GM10847 (cell line): ENCODE measurements at regions not wholly inside any gene's neighbourhood (a gene's known extent, or its start where the extent isn't known, plus 50 kb on each side); places are given as distances from the start of the nearest gene placed in this dataset.

Experiments
- POLR2A ChIP-seq: IDR thresholded peaks from 2 replicates; pipeline ENCODE4 v1.6.1; 2011; ENCODE audit not compliant: insufficient read length; ENCODE audit errors: extremely low read depth

DNA sequence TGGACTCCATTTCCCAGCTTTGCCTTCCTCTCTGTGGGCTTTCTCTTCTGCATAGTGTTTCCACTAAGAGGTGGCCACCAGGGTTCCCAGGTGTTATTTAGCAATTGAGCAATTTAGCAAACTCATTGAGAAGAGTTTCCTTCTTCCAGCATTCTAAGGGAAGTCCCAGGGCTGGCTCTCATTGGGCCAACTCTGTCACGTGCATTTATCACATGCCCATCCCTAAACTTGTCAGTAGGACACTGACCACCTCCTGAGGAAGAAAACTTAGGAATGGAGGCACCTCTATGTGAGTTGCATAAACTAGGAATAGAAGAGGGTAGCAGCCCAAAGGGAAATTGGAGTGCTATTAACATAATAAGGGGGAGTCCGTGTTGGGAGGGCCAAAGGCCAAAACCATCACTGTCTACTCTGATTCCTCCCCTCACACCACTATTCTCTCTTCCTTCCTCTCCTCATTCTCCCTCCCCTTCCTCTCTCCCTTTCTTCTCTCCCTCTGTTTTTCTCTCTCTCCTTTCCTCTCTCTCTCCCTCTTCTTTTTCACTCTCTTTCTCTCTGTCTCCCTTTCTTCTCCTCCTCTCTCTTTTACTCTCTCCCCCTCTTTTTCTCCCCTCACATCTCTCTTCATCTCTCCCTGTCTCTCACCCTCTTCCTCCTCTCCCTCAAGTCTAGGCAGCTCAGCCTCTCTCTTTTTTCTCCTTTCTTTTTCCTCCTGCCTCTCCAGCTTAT, 213.4 kb downstream of the PALM2AKAP2 start:
- no peak for TF ChIP-seq POLR2A

- TF ChIP-seq POLR2A = no peak
Measured at GRCh38 chr9:109994141-109994540, 213.8 kb downstream of the C9orf152 start.

DNA sequence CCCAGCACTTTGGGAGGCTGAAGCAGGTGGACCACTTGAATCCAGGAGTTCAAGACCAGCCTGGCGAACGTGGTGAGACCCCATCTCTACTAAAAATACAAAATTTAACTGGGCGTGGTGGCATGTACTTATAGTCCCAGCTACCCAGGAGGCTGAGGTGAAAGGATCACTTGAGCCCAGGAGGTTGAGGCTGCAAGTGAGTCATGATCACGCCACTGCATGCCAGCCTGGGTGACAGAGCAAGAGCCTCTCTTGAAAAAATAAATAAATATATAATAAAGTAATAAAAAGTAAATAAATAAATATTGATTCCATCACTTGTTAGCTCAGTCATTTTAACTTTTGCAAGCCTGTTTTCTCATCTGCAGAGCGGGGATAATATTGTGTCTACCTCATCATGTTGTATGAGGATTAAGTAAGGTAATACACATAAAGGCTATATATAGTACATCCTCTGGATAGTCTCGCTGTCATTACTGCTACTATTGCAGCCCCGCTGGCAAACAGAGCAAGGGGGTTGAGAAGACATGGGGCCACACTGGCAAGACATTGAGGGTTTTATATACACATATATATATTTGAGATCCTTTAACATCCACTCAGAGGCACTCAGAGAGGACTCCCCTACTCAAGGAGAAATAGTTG, 210.9 kb downstream of the C9orf152 start:
- TF ChIP-seq POLR2A = no peak

GRCh38 chr9:109997682-109998081, 210.3 kb downstream of the C9orf152 start:
- TF ChIP-seq POLR2A = no peak

DNA sequence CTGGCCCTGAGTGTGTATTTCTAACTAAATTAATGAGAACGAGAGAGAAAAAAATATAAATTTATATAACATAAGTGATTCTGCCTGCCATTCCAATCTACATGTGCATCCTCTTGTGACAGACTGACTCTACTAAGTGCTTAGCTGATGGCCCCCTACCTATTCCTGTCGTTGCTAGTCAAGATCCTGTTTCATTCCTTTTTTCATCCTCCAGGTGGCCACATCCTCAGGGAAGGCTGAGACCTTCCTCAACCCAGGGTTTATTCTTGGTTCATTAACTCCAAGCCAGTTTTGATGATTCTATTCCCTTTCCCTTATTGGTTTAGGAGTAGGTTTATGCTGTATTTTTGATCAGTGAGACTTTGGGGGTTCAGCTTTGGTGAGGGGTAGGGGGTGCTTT, 201.3 kb downstream of the C9orf152 start:
- TF ChIP-seq POLR2A = no peak

DNA sequence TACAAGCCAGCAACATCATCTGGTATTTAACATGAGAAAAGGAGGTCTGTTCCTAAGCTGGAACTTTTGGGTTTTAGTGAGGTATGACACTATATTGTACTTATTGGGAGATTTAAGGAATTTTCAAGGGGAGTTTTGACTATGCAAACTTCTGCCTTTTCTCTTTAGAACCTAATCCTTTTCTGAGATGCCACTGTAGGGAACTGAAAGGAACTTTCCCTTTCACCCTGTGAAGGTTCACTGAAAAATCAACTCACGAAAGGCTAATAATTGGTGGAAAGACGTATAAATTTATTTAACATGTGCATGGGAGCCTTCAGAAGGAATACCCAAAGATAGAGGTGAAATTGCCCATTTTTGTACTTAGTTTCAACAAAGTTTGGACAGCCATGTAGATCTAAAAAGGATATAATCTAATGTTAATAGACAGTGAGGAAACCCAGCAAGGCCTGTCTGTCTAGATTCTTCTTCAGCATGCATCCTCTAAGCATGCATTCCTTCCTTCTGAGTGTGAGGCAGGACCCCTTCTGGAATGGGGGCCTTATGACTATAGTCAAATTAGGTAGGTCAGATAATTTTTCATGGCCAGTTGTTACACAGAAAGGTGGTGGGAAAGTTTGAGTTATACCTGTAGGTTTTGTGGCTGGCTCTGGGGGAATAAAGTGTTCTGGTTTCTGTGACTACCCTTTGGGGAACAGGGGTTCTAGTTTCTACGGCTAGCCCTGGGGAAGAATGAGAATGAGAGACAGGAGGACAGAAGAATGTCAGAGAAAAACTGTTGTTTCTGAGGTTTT, 200.3 kb downstream of the C9orf152 start:
- TF ChIP-seq POLR2A = no peak

DNA sequence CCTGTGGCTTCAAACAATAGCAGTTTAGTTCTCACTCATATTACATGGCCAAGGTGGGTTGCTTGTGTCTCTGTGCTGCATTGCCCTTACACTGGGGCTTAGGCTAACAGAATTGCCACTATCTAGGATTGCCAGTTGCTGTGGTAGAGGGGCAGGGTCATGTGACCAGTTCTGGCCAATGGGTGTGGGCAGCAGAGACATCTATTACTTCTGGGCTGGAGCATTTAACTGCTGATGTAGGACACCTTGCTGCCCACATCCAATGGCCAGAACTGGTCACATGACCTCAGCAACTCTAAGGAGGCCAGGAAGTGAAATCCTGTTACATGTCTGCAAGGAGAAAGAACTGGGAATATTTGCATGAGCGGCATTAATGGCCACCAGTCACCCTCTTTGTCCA, 199.3 kb downstream of the C9orf152 start:
- no peak for TF ChIP-seq POLR2A

DNA sequence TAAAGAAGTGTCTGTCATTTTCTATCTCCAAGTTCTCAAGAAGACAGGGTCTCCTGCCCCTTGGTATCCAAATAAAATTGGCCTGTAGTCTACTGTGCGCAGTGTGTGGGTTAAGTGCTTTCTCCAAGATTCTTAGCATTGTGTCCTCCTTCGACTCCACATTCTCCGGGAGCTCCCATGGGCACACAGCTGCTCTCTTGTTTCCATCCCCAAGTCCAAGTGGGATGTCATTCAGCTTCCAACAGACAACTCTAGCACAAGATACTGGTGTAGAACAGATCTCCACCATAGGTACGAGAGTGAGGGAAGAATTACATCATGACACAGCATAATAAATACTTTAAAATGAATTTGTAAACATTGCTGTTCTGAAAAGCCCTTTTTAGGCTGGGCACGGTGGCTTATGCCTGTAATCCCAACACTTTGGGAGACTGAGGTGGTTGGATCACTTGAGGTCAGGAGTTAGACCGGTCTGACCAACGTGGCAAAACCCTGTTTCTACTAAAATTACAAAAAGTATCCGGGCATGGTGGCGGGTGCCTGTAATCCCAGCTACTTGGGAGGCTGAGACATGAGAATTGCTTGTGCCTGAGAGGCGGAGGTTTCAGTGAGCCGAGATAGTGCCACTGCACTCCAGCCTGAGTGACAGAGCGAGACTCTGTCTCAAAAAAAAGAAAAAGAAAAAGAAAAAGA, 196.2 kb downstream of the C9orf152 start:
- no peak for TF ChIP-seq POLR2A

DNA sequence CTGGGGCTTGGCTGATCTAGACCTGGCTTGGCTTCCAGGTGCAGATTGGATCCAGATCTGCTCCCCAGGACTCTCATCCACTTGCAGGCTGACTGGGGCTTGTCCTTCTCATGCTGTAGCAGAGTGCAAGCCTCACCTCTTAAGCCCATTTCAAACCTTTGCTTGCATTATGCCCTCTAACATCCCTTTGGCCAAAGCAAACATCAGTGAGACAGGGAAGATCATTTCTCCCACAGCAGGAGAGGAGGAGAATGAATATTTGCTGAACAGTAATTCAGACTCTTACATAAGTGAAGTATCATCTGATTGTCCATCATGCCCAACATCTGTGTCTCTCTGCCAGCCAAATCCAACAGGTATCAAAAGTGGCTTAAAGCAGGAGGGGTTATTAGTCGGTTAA, 194.9 kb downstream of the C9orf152 start:
- TF ChIP-seq POLR2A = no peak

DNA sequence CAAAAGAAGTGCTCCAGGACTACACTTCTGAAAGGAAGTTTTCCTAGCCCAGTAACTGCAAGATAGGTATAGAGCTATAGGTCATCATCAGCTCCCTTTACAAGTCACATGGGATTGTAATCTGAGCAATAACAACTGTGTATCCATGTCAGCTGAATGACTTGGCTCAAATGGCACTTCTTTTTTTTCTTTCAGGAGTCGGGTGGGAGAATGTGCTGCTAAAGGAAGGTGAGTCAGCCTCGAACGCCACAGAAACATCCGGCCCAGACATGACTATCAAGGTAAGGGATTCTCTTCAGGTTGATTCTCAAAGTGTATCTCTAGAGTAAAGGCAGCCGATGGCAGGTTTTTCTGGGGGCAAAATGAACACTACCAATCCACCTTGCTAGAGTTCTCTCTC, 192.2 kb downstream of the C9orf152 start:
- no peak for TF ChIP-seq POLR2A

GRCh38 chr9:110016340-110016739, 191.6 kb downstream of the C9orf152 start:
- TF ChIP-seq POLR2A = no peak

DNA sequence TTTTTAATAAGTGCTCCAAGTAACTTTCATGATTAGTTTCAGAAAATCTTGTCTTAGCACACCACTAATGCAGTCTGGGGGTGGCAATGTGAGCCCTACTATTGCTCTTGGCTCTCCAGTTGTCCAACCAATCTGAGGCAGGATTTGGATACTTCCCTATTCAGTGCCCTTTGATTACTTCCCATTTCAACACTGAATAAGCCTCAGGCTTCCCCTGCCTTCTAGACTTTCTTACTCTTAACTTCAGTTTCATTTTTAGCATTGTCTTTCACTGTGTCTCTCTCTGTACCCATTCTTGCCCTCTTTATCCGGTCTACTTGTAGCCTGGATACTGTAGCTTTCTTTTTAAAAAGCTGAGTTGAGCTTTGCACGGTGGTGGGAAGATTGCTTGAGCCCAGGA, 186.1 kb downstream of the C9orf152 start:
- no peak for TF ChIP-seq POLR2A

GRCh38 chr9:110025551-110026170, 182.3 kb downstream of the C9orf152 start:
- no peak for TF ChIP-seq POLR2A

GRCh38 chr9:110027671-110028081, 180.3 kb downstream of the C9orf152 start:
- no peak for TF ChIP-seq POLR2A

DNA sequence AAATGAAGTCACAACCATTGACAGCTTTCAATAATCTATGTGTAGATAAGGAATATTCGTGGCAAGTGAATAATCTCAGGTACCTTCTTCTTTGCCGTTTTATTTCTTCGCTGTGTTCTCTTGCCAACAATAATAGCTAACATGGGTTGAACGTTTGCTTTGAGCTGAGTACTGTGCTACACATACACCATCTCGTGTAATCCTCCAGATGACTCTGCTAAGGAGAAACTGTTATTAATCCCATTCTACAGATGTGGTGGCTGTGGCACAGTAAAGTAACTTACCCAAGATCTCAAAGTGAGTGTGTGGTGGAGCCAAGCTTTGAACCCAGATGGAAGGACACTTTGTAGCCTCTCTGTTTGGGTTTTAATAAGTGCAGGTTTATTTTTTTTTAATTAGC, 179.7 kb downstream of the C9orf152 start:
- TF ChIP-seq POLR2A = no peak

GRCh38 chr9:110028676-110029075, 179.3 kb downstream of the C9orf152 start:
- no peak for TF ChIP-seq POLR2A
